Jurkat, Clone E6-1 (cell line): ENCODE measurements at regions not wholly inside any gene's neighbourhood (a gene's known extent, or its start where the extent isn't known, plus 50 kb on each side); places are given as distances from the start of the nearest gene placed in this dataset.

ENCODE experiments used
- DNase-seq: peaks from one replicate; pipeline ENCODE4 v3.0.0-alpha.2; 2011; ENCODE audit warnings: low read depth, low spot score
- H3K4me3 ChIP-seq: 2 replicates; pipeline ENCODE4 v1.5.1; 2011; ENCODE audit warnings: mild to moderate bottlenecking, low read length, control low read depth, moderate library complexity

GRCh38 chr17:73720187-73720834 lies 76.1 kb upstream of the SDK2 start:
- H3K4me3 ChIP-seq, result no peak overlapping the region
- peak; percentile 77 for DNase-seq

GRCh38 chr17:73722165-73722564 lies 77.9 kb upstream of the SDK2 start:
- H3K4me3 ChIP-seq, result no peak overlapping the region
- peak; percentile 96 for DNase-seq

- DNase-seq, result no peak
- H3K4me3 ChIP-seq, result no peak overlapping the region
These were observed 79.1 kb upstream of the SDK2 start for GRCh38 chr17:73723317-73723716.

GRCh38 chr17:73724341-73724740 lies 80.1 kb upstream of the SDK2 start:
- DNase-seq, result no peak
- H3K4me3 ChIP-seq, result no peak overlapping the region

GRCh38 chr17:73724990-73725389 lies 80.7 kb upstream of the SDK2 start:
- no peak overlapping the region for H3K4me3 ChIP-seq
- no peak for DNase-seq

- H3K4me3 ChIP-seq, result no peak overlapping the region
- DNase-seq, result no peak
These were observed 81.7 kb upstream of the SDK2 start for GRCh38 chr17:73725794-73726515.

GRCh38 chr17:73727941-73728340 lies 83.7 kb upstream of the SDK2 start:
- H3K4me3 ChIP-seq, result no peak overlapping the region
- no peak for DNase-seq

- H3K4me3 ChIP-seq, result no peak overlapping the region
- no peak for DNase-seq
These were observed 84.9 kb upstream of the SDK2 start for GRCh38 chr17:73729101-73729500.

GRCh38 chr17:73731733-73732132 lies 87.5 kb upstream of the SDK2 start:
- DNase-seq, result no peak
- H3K4me3 ChIP-seq, result no peak overlapping the region

GRCh38 chr17:73733517-73733916 lies 89.3 kb upstream of the SDK2 start:
- no peak for DNase-seq
- no peak overlapping the region for H3K4me3 ChIP-seq

GRCh38 chr17:73735245-73735644 lies 91.0 kb upstream of the SDK2 start:
- no peak for DNase-seq
- no peak overlapping the region for H3K4me3 ChIP-seq

GRCh38 chr17:73738751-73739575 lies 94.7 kb upstream of the SDK2 start:
- no peak for DNase-seq

GRCh38 chr17:73740370-73740769 lies 96.1 kb upstream of the SDK2 start:
- no peak for DNase-seq

More at GRCh38 chr17:73738751-73739575, 94.7 kb upstream of the SDK2 start:
- no peak overlapping the region for H3K4me3 ChIP-seq

GRCh38 chr17:73742948-73743381 lies 98.7 kb upstream of the SDK2 start:
- DNase-seq, result no peak
- no peak overlapping the region for H3K4me3 ChIP-seq

More at GRCh38 chr17:73740370-73740769, 96.1 kb upstream of the SDK2 start:
- no peak overlapping the region for H3K4me3 ChIP-seq

GRCh38 chr17:73743518-73744201 lies 99.4 kb upstream of the SDK2 start:
- H3K4me3 ChIP-seq, result no peak overlapping the region
- no peak for DNase-seq

- H3K4me3 ChIP-seq, result no peak overlapping the region
- DNase-seq, result no peak
These were observed 100.2 kb upstream of the SDK2 start for GRCh38 chr17:73744411-73744810.

- H3K4me3 ChIP-seq, result no peak overlapping the region
- DNase-seq, result no peak
These were observed 102.2 kb upstream of the SDK2 start for GRCh38 chr17:73746314-73747073.

- no peak for DNase-seq
- H3K4me3 ChIP-seq, result no peak overlapping the region
These were observed 103.2 kb upstream of the SDK2 start for GRCh38 chr17:73747221-73748002.
